Medulla oblongata (tissue), 1 donor: ENCODE measurements at regions not wholly inside any gene's neighbourhood (a gene's known extent, or its start where the extent isn't known, plus 50 kb on each side); places are given as distances from the start of the nearest gene placed in this dataset.
"Not testable (repeated sequence)": the region's sequence is repeated elsewhere in the genome, so short reads cannot be mapped to it uniquely, and the experiment has no call there.

Source experiments
- DNase-seq: peaks from one replicate; pipeline ENCODE4 v3.0.0-alpha.2; 2015; ENCODE audit errors: extremely low spot score

DNA sequence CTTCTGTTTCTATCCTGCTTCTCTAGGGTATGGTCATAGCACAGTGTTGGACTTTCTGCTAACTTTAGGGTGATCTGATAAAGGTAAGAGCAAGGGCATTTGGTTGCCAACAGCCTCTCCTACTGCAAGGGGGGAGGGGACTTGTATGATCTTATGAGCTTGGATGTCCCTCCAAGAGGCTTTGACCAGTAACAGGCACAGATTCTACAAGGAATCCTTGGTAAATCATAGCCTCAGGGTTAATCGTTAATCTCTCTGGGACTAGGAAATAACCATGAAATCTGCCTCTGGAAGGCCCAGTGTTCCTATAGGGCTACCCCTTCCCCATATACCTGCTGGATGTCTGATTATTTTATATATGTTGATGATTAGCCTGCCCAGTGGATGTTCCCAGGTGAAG is 134.8 kb upstream of the TNFSF4 start:
- DNase-seq, result no peak

DNA sequence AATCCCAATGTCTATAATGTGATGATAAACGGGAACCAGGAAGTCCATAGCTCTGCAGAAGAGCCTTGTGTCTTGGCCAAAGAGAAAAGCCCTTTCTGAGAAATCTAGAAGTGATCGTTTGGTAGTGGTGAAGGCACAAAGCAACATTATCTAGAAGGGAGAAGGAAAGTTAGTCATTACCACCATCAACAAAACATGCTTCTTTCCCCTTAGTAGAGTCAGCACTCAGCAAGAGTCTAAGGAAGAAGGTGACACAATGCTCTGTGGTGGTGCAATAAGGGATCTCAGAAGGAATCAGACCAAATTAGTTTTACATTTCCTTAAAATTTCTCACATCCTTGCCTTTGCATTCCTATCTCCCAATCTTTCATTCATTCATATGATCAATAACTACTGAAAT is 134.4 kb upstream of the PRDX6 start:
- no peak for DNase-seq

DNA sequence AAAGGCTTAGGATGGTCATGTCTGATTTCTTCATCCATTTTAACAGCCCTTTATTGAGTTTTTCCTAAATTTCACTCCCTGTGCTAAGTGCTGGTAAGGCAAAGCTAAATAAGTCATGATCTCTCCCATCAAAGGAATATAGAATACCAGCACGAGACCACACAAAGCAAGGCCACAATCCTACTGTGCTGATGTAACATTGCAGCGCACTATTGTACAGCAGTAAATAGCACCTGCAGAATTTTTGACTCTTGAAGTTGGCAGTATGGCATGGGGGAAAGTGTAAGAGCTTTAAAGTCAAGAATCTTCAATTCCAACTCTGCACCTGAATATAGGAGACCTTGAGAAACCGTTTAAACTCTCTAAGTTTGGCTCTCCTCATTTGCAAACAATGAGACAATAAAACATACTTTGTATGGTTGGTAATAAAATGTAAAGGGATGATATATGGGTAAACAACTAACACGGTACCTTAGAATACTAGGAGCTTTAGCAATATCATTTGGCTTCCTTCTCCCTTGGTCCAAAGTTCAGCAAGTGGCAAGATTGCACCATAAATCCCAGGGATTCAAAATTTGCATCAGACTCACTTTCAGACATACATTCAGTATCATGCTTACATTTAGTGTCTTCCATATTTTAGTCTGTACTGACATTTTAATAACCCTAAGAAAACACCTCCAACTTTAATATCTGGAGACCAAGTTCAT is 132.9 kb upstream of the PRDX6 start:
- no peak for DNase-seq

DNA sequence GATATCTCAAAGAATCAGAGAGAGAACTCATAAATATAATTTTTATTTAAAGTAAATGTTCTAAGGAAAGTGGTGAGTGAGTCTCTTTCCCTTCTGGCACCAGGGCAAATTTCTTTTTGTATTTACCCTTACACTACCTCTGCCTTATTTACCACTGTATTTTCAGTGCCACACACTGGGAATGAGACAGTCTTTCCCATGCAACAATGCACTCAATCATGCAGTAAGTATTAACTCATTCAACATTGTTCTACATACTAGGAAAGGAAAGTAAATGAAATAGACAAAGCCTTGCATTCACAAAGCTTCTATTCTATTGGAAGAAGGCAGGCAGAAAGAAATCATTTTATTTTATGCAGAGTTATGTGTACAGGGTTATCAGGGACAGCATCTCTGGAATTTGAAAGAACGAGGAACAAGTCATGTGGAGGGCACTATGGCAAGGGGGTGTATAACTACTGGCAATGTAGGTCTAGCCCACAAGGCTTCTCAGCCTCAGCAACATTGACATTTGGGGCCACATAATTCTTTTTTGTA is 129.8 kb upstream of the PRDX6 start:
- no peak for DNase-seq

DNA sequence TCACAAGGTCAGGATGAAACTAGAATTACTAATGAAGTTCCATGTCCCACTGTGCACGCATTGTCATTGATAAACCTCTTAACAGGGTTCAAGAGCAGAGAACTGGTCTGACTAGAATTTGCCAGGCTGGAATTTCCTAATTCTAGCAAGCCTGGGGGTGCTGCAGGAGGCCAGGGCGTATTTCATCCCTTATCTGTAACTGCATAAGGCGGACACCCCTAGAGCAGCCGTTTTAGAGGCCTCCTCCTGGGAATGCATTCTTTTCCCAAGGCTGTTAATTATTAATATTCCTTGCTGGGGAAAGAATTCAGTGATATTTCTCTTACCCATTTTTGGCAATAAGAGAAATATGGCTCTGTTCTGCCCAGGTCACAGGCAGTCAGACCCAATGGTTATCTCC is 124.5 kb upstream of the PRDX6 start:
- not testable (repeated sequence) for DNase-seq

DNA sequence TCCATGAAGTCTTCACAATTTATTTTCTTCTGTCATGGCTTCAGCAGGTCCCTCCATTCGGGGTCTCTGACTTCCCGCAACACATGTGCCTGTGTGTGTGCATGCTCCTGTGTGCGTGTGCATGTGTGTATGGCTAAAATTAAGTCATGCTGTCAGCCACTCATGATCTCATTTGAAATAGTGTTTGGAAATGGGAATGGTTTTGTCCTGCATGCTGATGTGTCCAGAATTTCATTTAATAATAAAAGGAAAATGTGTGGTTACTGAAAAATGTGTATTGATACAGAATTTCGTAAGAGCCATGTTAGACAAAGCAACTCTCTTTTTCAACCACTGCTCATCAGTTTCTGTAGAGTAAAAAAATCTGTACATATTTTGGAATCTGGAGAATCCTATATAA is 123.8 kb upstream of the PRDX6 start:
- DNase-seq, result no peak

DNA sequence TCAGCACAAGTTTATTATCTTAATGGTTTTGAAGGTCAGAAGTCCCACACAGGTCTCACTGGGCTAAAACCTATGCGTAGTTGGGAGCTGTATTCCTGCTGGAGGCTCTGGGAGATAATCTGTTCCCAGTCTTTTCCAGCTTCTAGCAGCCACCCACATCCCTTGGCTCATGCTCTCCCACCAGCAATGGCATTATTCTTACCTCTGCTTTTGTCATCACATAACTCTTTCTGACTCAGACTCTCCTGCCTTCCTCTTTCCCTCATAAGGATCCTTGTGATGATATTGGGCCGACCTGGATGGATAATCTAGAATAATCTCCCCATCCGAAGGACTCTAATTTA is 122.2 kb upstream of the PRDX6 start:
- no peak for DNase-seq

DNA sequence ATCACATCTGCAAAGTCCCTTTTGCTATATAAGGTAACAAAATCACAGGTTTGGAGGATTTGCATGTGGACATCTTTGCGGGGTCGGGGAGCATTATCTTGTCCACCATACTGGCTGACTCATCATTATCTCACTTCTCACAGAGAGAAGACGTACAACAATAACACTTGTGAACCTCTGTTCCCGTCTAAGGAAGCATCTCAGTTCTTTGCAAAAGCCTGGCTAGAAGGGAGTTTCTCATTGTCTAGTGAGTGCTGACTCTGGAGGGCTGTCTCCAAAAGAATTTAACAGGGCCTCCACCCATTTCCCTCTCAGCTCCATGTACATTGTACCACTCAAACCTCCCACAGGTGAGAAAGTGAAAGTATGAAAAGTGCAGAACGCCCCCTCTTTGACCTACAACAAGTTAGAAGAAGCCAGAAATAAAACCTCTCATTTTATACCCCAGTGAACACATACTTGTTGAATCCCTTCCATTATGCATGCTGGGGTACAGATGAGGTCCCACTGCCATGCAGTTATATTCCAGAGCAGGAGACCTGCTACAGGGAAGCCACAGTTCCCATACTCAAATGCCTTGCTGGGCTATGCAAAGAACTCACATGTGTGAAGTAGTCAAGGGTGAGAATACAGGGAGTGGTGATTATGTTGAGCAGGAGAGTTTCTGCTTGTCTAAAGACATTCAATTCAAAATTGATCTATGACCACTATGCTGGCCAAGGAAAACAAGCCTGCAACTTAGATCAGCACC is 121.7 kb upstream of the PRDX6 start:
- no peak for DNase-seq

DNA sequence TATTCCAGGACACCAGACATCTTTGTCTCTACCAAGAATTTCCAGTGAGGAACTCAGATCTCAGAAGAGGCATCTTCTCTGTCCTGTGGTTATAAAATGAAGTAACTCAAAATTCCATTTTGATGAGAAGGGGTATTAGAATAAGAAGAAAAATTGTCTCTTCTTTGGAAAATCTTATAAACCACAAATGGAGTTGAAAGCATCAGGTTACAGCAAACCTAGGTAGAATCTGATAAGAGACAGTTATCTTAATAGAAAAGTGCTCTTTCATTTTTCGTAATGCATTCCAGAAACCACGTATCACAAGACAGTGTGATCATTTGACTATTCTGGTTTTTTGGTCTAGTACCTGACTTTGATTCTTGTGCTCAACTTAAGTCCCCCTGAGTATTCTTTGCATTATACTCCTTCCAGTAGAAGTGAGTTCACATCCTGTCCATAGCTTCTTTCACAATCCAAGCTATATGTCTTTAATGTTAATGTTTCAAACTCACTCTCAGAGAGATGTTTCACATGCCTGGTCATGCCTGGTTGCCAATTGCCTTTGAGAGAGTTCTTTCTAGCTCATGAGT is 120.9 kb upstream of the PRDX6 start:
- DNase-seq, result no peak

DNA sequence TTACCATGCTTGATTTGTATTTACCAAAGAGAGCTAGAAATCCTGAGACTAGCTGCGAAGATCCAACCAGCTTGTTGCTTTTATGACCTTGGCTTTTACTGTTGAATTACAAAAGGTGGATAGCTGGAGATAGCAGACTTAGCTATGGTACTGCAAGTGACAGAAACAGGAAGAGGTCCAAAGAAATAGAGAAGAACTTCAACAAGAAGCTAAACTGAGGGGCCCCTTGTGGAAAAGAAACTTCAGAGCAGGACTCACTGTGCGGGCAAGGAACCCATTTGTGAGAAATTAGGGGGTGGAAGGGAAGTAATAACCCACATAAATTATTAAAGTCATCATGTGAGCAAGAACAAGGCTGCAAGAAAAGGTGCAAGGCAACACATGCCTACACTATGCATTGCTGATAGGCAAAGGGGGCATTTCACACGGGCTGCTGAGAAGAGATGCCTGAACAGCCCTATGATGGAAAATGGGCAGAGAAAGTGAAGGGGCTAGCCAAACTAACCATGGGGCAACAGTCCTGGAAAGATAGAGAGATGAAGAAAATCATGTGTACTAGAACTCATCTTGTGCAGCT is 116.6 kb upstream of the PRDX6 start:
- DNase-seq, result peak; percentile 10

DNA sequence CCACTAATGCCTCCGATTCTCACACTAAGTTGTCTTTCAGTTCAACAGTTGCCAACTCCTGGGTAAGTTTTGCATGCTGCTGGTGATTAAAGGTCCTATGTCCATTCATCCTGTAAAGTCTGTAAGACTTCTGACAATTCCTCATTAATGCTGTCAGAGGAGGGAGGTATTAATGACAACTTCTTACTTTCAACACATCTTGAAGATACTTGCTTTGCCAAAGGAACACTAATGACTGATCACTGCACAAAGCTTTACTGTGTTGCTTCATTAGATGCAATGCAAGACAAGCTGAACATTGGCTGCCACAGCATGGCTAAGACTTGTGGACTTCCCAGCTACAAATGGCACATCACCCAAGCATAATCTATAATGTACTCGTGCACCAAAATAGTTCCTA is 114.6 kb upstream of the PRDX6 start:
- DNase-seq, result no peak

DNA sequence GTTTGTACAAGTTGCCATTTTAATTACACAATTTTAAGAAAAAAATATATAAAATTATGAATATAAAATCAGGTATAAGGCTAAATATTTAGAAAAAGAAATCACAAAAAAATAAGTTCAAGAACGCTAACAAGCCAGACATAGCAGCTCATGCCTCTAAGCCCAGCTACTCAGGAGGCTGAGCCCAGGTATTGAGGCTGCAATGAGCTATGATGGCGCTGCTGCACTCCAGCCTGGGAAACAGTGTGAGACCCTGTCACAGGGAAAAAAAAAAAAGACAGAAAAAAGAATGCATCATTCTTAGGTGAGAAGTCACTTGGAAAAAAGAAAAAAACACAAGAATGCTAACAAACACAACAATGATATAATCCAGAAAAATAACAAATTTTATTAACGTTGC is 112.3 kb upstream of the PRDX6 start:
- DNase-seq, result no peak

DNA sequence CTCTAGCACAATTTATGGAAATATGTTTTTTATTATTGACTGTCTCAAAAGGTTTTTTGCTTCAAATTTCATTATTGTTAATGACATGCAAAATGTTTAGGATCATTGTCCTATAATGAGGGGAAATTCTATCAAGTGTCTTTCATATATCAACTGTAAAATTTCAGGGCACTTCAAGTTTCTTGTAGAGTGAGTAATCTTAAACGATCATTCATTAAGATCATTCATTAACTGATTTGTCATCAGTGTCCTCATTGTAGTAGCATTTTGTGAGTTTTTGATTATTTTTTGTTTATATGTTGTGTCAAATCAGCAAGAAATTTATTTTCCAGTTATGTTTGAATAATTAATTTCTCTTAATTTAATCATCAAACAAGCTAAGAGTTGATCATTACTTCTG is 111.8 kb upstream of the PRDX6 start:
- DNase-seq, result no peak

DNA sequence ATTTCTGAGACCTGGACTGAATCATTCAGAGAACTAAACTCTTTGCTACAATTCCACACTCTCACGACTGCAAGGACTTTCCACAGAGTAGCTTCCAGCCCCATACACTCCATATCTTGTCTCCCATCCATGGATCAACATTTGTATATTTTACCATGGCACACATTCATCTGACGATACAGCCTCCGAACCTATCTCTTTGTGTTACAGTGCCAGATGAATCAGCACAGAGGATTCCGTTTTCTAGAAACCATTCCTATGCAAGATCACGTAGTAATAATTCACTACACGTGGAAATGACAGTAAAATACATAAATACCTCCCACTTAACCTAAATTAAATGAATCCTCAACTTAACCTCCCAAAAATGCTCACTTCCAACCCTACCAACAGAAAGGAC is 110.0 kb upstream of the PRDX6 start:
- no peak for DNase-seq

DNA sequence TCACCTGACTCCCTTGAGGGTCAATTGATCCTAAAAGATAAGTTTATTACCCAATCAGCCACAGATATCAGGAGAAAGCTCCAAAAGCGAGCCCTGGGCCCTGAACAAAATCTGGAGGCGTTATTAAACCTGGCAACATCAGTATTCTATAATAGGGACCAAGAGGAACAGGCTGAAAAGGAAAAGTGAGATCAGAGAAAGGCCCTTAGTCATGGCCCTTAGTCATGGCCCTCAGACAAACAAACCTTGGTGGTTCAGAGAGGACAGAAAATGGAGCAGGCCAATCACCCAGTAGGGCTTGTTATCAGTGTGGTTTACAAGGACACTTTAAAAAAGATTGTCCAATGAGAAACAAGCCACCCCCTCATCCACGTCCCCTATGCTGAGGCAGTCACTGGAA is 106.5 kb upstream of the PRDX6 start:
- DNase-seq, result not testable (repeated sequence)

DNA sequence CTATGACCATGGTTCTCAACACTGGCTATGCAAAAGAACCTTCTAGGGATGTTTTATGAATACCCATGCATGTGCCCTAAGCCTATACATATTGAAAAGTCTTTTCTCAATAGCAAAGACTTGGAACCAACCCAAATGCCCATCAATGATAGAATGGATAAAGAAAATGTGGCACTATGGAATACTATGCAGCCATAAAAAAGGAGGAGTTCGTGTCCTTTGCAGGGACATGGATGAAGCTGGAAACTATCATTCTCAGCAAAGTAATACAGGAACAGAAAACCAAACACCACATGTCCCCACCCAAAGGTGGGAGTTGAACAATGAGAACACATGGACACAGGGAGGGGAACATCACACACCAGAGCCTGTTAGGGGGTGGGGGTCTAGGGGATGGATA is 101.1 kb upstream of the PRDX6 start:
- not testable (repeated sequence) for DNase-seq

DNA sequence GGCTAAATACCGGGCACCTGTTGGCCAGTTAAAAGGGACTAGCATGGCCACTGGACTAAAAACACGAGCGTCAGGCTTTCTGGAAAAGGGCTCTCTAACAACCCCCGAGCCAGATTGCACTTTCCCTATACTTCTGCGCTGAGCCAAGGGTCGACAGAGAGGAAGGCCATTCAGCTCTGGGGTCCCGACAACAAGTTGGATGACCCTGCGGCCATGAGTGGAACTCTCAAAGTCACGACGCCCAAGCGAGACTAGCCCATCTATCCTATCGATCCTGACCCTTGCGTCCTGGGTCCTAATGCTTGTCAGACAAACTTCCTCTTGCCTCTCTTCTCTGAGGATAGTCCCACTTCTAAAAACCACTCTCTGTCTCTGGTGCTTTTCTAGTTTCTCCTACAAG is 99.9 kb upstream of the PRDX6 start:
- no peak for DNase-seq

DNA sequence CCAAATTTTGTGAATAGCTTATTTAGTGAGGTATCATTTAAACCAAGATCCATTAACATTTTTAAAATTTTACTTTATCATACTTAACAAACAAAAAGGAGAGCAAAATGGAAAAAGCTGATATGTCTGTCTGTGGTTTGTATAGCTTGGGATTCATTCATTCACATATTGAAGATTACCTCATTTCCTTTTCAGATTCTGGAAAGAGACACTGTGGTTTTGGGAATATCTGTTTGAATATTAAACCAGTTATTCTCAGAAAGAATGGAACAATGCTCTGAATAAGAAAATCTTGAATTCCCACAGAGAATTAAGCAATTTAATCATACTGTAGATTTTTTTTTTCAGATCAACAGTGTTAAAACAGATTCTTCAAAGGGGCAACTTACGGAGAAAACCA is 93.8 kb upstream of the PRDX6 start:
- DNase-seq, result no peak

DNA sequence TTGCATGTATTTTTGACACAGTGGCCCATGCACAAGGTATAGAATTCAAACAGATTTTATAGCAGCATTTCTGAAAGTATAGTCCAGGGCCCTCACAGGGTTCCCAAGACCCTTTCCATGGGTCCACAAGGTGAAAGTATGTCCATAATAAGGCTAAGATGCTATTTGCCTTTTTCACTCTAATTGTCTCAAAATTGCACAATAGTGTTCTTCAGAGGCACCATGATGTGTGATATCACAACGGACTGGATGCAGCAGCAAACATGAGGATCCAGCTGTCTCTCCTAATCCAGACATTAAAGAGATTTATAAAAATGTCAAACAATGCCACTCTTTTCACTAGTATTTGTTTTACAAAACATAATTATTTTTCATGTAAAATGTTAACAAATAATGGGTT is 88.8 kb upstream of the PRDX6 start:
- no peak for DNase-seq

DNA sequence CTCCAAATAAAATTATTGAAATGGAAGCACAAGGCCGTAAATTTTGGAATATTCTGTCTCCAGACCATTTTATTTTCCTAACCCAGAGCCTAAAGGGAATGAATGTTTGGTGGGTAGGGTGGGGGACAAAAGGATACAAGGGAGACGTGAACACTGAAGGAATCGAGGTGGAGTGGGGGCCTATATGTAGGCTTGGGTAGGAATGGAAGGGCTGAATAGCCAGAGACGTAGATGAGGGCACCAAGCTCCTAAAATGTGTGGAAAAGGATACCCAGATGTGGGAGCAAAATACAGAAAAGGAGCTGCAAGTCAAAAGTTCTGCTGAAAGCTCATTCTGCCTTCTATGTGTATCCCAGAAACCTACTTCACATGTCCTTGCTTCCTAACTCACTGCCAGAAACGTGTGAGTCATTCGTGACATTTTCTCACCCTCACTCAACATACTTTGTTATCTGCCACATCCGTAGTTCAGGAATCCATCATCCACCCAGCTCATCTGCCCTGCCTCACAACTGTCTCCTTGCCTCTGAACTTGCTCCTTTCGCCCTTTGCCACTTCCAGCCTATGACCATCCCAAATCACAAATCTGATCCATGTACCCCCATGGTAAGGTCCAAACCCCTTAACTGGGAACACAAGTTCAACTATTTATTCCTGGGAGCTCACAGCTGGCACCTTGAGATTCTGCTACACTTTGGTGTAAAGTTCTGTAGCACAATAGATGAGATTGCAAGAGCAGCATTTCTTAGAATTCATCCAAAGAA is 84.1 kb upstream of the PRDX6 start:
- no peak for DNase-seq

DNA sequence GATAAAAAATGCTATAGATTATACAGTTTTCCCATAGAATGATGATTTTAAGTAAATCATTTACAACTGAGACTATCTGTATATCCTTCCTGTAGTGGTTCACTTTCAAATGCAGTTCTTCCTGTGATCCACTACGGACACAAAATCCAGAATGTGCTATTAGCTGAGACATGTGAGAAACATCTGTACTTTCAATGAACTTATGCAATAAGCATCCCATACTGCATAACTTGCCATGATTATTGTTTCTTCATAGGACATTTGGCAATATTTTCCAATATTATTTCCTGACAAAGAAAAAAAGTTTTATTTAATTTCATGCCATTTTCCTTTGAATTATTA is 83.5 kb upstream of the PRDX6 start:
- DNase-seq, result no peak

DNA sequence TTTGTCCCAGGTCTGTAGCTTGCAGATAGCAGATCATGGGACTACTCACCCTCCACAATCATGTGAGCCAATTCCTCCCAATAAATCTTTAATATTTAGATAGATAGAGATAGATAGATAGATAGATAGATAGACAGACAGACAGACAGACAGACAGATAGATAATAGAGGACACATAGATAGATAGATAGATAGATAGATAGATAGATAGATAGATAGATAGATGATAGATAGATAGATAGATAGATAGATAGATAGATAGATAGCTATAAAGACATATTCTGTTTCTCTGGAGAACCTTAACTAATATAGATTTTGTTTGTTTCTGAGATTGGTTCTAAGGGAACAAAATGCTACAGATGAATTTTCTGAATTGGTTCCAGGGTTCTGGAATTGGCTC is 82.3 kb upstream of the PRDX6 start:
- not testable (repeated sequence) for DNase-seq
